K562 (cell line): ENCODE measurements at regions not wholly inside any gene's neighbourhood (a gene's known extent, or its start where the extent isn't known, plus 50 kb on each side); places are given as distances from the start of the nearest gene placed in this dataset.

Experiments
- ATAC-seq: fragments of 200-7000 bp; cut with Tn5 transposase; 3 replicates; pipeline ENCODE4 v1.9.1; 2020; ENCODE audit warnings: moderate library complexity
- BruUV-seq: library from RNA; stranded (reverse); fragments of 400-500 nt; replicated peaks from 2 replicates; lab custom pipeline; 2021; lab: Mats Ljungman, UMichigan
- CTCF ChIA-PET: fragments of 300-600 bp; formaldehyde crosslinking; extraction: SDS; loops from one replicate; lab custom pipeline; 2021; ENCODE audit warnings: low intra/inter-chr PET ratio; lab: Yijun Ruan, JAX
- POLR2A ChIA-PET: fragments of 300-600, 350-650 bp; sonication (Branson Sonifier 250); formaldehyde crosslinking; extraction: SDS; loops from one replicate; lab custom pipeline; 2021; ENCODE audit warnings: antibody characterized with exemption, inconsistent platforms; lab: Yijun Ruan, JAX
- DNase-seq, 4 experiments: peaks; one replicate each; pipeline versions ENCODE4 v3.0.0 to v3.0.0-alpha.2; 2011 to 2018; ENCODE audit warnings: low spot score in 3 of 4, mixed read lengths in 3 of 4; ENCODE audit errors: extremely low read depth in 1 of 4
- FAIRE-seq: peaks from 2 replicates; lab custom pipeline; 2011; peaks lifted over from hg19 to GRCh38; lab: Jason Lieb, UNC
- H2AFZ ChIP-seq: 2 replicates; pipeline ENCODE4 v1.6.0; 2011; ENCODE audit warnings: low read depth, low read length, control low read depth, inconsistent platforms
- H3K27ac ChIP-seq: fragments of 200-600 bp; 3 replicates; pipeline ENCODE4 v1.8.0; 2011; ENCODE audit warnings: low read depth, mild to moderate bottlenecking, control low read depth, inconsistent platforms, low read length, moderate library complexity, mixed read lengths; ENCODE audit errors: extremely low read depth
- H3K27me3 ChIP-seq, 2 experiments: fragments of 300-600 bp in 1 of 2; 2 replicates in 1 of 2; 3 replicates in 1 of 2; pipeline versions ENCODE4 v1.6.0 to v1.8.0; 2011; ENCODE audit warnings: inconsistent platforms in 2 of 2, low read length in 2 of 2, mild to moderate bottlenecking in 1 of 2, mixed read lengths in 1 of 2, moderate library complexity in 1 of 2; ENCODE audit not compliant: control insufficient read depth in 2 of 2, insufficient read depth in 2 of 2
- H3K36me3 ChIP-seq: fragments of 300-600 bp; 3 replicates; pipeline ENCODE4 v1.8.0; 2011; ENCODE audit warnings: mild to moderate bottlenecking, low read length, inconsistent platforms; ENCODE audit not compliant: control insufficient read depth, insufficient read depth
- H3K4me1 ChIP-seq, 2 experiments: fragments of 200-600 bp in 1 of 2; replicated peaks in 1 of 2; 2 replicates in 1 of 2; 3 replicates in 1 of 2; pipeline versions ENCODE4 v1.5.1 to v1.8.0; 2011; ENCODE audit warnings: inconsistent platforms in 2 of 2, low read length in 2 of 2, mild to moderate bottlenecking in 1 of 2, mixed read lengths in 1 of 2, moderate library complexity in 1 of 2; ENCODE audit not compliant: control insufficient read depth in 2 of 2, insufficient read depth in 2 of 2
- H3K4me2 ChIP-seq: 2 replicates; pipeline ENCODE4 v1.6.1; 2011; ENCODE audit warnings: low read length, control low read depth, inconsistent platforms, mixed read lengths; ENCODE audit not compliant: insufficient read depth
- H3K4me3 ChIP-seq: fragments of 200-600 bp; sonication (generic), shearing (Covaris generic); 2 replicates; pipeline ENCODE4 v1.5.1; 2016; ENCODE audit warnings: control low read depth, inconsistent platforms
- H3K79me2 ChIP-seq: fragments of 200-600 bp; 3 replicates; pipeline ENCODE4 v1.8.0; 2011; ENCODE audit warnings: low read length, inconsistent platforms; ENCODE audit not compliant: control insufficient read depth, insufficient read depth
- H3K9ac ChIP-seq, 2 experiments: 2 replicates each; pipeline versions ENCODE4 v1.6.0 to v1.6.1; 2011; ENCODE audit warnings: low read depth in 2 of 2, low read length in 2 of 2, control low read depth in 1 of 2, inconsistent platforms in 1 of 2, mild to moderate bottlenecking in 1 of 2, mixed read lengths in 1 of 2; ENCODE audit not compliant: insufficient read depth in 1 of 2
- H3K9me1 ChIP-seq: one replicate; pipeline ENCODE4 v1.6.0; 2011; ENCODE audit warnings: inconsistent platforms, mild to moderate bottlenecking, low read length, moderate library complexity; ENCODE audit not compliant: control insufficient read depth, insufficient read depth
- H3K9me3 ChIP-seq: replicated peaks from 2 replicates; pipeline ENCODE4 v1.5.1; 2011; ENCODE audit warnings: low read depth, low read length, inconsistent platforms; ENCODE audit not compliant: control insufficient read depth, insufficient read depth
- H4K20me1 ChIP-seq: replicated peaks from 2 replicates; pipeline ENCODE4 v1.6.1; 2011; ENCODE audit warnings: low read length, inconsistent platforms, mixed read lengths; ENCODE audit not compliant: control insufficient read depth, insufficient read depth
- CHD4 ChIP-seq: fragments of 200-600 bp; sonication (generic); IDR thresholded peaks from 3 replicates; pipeline ENCODE4 v1.6.1; 2012; ENCODE audit warnings: low read depth, mild to moderate bottlenecking, mixed read lengths, low read length, inconsistent platforms; ENCODE audit not compliant: insufficient read depth, insufficient replicate concordance, poor library complexity, severe bottlenecking
- FOXJ3 ChIP-seq: sonication (generic); formaldehyde crosslinking; IDR thresholded peaks from 2 replicates; pipeline ENCODE4 v1.4.0; 2020; ENCODE audit warnings: mild to moderate bottlenecking, missing genetic modification reagents
- FOXK2 ChIP-seq, 2 experiments: fragments of 450-650 bp; IDR thresholded peaks in 1 of 2; conservative IDR thresholded peaks in 1 of 2; 2 replicates each; pipeline ENCODE4 v1.6.1; 2016; ENCODE audit warnings: low read depth in 2 of 2, mild to moderate bottlenecking in 1 of 2
- HLTF ChIP-seq: fragments of 450-650 bp; IDR thresholded peaks from 2 replicates; pipeline ENCODE4 v1.6.1; 2016
- KLF13 ChIP-seq: fragments of 450-650 bp; IDR thresholded peaks from 2 replicates; pipeline ENCODE4 v1.6.1; 2016; ENCODE audit warnings: missing genetic modification characterization, low read depth, mild to moderate bottlenecking, missing compliant biosample characterization, moderate library complexity, borderline replicate concordance
- NR2F6 ChIP-seq: fragments of 450-650 bp; formaldehyde crosslinking; IDR thresholded peaks from 2 replicates; pipeline ENCODE4 v1.4.0; 2020; ENCODE audit warnings: mild to moderate bottlenecking
- PRPF4 ChIP-seq: fragments of 200-400 bp; formaldehyde crosslinking; IDR thresholded peaks from one replicate; pipeline ENCODE4 v1.6.1; 2017; ENCODE audit warnings: low read length, low read depth, mild to moderate bottlenecking; ENCODE audit not compliant: insufficient read depth, poor library complexity, severe bottlenecking
- RFX7 ChIP-seq: fragments of 250-450 bp; sonication (Bioruptor Pico); IDR thresholded peaks from 2 replicates; pipeline ENCODE4 v1.5.1; 2021; ENCODE audit warnings: mild to moderate bottlenecking
- XRCC4 ChIP-seq: IDR thresholded peaks from one replicate; pipeline ENCODE4 v1.6.1; 2011; ENCODE audit not compliant: insufficient read depth, insufficient read length; ENCODE audit errors: extremely low read depth
- ZC3H8 ChIP-seq: fragments of 450-650 bp; IDR thresholded peaks from 2 replicates; pipeline ENCODE4 v1.6.1; 2017
- ZNF212 ChIP-seq: fragments of 450-650 bp; formaldehyde crosslinking; IDR thresholded peaks from 2 replicates; pipeline ENCODE4 v1.4.0; 2020; ENCODE audit warnings: mild to moderate bottlenecking
- ZNF253 ChIP-seq: fragments of 250-450 bp; sonication (Bioruptor Pico); conservative IDR thresholded peaks from 2 replicates; pipeline ENCODE4 v1.6.1; 2021; ENCODE audit warnings: mild to moderate bottlenecking
- WGBS: fragments of 100-300 bp; shearing (Covaris generic); methylation state at CpG from one replicate; pipeline ENCODE4 v1.1.6; 2016; ENCODE audit warnings: low coverage, mixed read lengths; ENCODE audit not compliant: insufficient coverage; ENCODE audit errors: missing lambda C conversion rate; 5-methylcytosine and 5-hydroxymethylcytosine counted together
- in situ Hi-C: fragments of 300-500 bp; cut with MboI; formaldehyde crosslinking; loops from 4 replicates; pipeline ENCODE4 v1.15.0; 2018; ENCODE audit warnings: inconsistent platforms, mixed read lengths
- intact Hi-C: fragments of 100-400 bp; cut with micrococcal nuclease; formaldehyde crosslinking; loops from 2 replicates; pipeline ENCODE4 v1.14.2; 2022
- TF ChIP-seq, protein P1 (sequence below): sonication (generic); formaldehyde crosslinking; IDR thresholded peaks from 2 replicates; pipeline ENCODE4 v1.8.0; 2022; ENCODE audit warnings: mild to moderate bottlenecking, missing genetic modification reagents

DNA sequence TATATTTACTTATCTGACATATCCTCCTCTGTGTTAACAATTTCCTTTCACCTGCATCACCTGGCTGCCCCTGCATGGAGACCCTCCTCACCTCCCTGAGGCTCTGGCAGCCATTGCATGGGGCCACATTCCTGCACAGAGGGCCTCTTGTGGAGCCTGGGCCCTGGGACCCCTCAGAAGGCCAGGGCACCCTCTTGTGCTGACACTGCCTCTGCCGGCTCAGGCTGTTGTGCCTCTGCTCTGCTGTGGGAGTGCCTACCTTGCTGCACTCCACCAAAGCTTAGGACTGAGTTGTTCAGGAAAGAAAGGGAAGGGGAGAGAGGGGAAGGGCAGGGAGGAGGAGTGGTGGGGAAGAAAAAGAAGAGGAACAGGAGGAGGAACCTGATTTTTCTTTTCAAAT, 194.5 kb downstream of the ADAMTS15 start (continued):
- TF ChIP-seq, protein P1, sequence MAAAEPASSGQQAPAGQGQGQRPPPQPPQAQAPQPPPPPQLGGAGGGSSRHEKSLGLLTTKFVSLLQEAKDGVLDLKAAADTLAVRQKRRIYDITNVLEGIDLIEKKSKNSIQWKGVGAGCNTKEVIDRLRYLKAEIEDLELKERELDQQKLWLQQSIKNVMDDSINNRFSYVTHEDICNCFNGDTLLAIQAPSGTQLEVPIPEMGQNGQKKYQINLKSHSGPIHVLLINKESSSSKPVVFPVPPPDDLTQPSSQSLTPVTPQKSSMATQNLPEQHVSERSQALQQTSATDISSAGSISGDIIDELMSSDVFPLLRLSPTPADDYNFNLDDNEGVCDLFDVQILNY: no peak
- TF ChIP-seq ZNF253 (no peak), FOXK2 (conservative IDR thresholded peaks at IDR 0.05 in 1 of 2, IDR thresholded peaks at IDR 0.05 in 1 of 2; ENCODE audit: low read depth in 2 of 2) (no peak), KLF13 (no peak), NR2F6 (no peak), ZNF212 (CRISPR knock-in tag) (no peak), XRCC4 (no peak), PRPF4 (no peak), ZC3H8 (no peak)
- TF ChIP-seq, all 486 proteins: peak for 0

DNA sequence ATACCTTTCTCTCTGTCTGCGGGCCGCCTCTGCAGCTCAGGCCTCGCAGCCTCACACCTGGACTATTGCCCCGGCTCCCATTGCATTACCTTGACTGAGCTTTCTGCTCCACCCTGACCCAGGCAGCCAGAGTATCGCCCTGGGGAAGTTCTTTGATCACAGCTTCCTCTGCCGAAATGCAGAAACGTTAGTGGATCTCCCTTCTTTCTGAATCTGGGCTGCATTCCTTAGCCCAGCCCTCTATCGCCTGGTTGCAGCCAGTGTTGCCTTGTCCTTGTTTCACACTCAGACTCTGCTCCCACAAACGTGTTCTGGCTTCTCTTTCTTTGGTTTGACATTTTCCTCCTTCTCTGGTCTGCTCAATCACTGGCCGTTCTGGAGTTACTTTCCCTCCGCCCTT, 195.7 kb downstream of the ADAMTS15 start:
- ChIA-PET POLR2A (interaction anchor here (0.5 kb wide), 1 partner anchor 26 kb away, joined by 3 read pairs; no protein-coding TSS in a partner anchor), CTCF (no interaction called here)
- Histone ChIP-seq H3K9me1 (no peaks in the 10 kb centered on the region), H4K20me1 (no peaks in the 10 kb centered on the region), H3K4me1 (no peaks in the 10 kb centered on the region), H3K9me3 (no peaks in the 10 kb centered on the region), H3K36me3 (no peaks in the 10 kb centered on the region), H3K9ac (no peak overlapping the region), H3K4me2 (no peak overlapping the region), H3K27ac (no peak overlapping the region), H2AFZ (no peak overlapping the region), H3K79me2 (no peaks in the 10 kb centered on the region), H3K27me3 (peaks cover 6 to 36% of the 10 kb centered on the region in 2 experiments; a peak in 4 of 5 replicates)
- in situ Hi-C loops: no loop called here
- under 1% methylated on average over 11 of the region's 11 CpGs for WGBS
- intact Hi-C loops: loop anchor here (5.0 kb wide), 1 partner anchor 212 kb away; no protein-coding TSS in a partner anchor
- DNase-seq (no peak), FAIRE-seq (no peak)
- TF ChIP-seq RFX7 (CRISPR knock-in tag) (no peak), FOXJ3 (no peak), CHD4 (no peak), HLTF (no peak)
- TF ChIP-seq, all 486 proteins: peak for 0
- no TSS peak for BruUV-seq
- no peak for ATAC-seq
- H3K4me3 ChIP-seq: no peak overlapping the region
